ENCODE measurements at regions not wholly inside any gene's neighbourhood (a gene's known extent, or its start where the extent isn't known, plus 50 kb on each side); places are given as distances from the start of the nearest gene placed in this dataset.

DNA sequence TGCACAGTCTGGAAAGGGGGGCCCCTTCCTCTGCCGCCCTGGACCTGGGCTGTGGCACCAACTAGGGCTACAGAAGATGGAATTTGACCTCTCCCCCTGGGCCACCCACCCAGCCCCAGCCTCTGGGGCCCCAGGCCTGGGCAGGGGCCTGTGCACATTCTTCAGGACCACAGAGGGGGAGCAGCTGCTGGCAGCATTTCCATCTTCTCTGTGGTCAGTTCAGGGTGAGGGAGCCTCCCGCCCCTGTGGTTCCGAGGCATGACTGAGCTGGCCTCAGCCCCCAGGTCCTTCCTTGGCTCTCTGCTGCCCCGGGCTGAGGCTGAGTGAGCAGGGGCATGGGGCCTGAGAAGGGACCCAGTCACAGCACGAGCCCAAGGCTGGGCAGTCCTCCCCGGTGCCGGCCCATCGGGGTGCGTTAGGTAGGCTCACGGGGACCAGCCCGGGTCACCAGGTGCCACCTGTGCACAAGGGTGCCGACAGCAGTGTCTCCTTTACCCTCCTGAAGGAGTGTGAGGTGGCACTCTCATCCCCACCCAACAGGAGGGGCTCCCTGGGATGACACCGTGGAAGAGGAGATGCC, 63.2 kb downstream of the UNCX start:
- TF ChIP-seq POLR2A (IDR thresholded peaks at IDR 0.05): no peak
- TF ChIP-seq, protein P1, sequence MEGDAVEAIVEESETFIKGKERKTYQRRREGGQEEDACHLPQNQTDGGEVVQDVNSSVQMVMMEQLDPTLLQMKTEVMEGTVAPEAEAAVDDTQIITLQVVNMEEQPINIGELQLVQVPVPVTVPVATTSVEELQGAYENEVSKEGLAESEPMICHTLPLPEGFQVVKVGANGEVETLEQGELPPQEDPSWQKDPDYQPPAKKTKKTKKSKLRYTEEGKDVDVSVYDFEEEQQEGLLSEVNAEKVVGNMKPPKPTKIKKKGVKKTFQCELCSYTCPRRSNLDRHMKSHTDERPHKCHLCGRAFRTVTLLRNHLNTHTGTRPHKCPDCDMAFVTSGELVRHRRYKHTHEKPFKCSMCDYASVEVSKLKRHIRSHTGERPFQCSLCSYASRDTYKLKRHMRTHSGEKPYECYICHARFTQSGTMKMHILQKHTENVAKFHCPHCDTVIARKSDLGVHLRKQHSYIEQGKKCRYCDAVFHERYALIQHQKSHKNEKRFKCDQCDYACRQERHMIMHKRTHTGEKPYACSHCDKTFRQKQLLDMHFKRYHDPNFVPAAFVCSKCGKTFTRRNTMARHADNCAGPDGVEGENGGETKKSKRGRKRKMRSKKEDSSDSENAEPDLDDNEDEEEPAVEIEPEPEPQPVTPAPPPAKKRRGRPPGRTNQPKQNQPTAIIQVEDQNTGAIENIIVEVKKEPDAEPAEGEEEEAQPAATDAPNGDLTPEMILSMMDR (IDR thresholded peaks at IDR 0.05): no peak

Measured in heart left ventricle (tissue), 13 donors.